ENCODE measurements at regions not wholly inside any gene's neighbourhood (a gene's known extent, or its start where the extent isn't known, plus 50 kb on each side); places are given as distances from the start of the nearest gene placed in this dataset.

- no peak for TF ChIP-seq CTCF (IDR thresholded peaks at IDR 0.05; ENCODE audit: low read depth, low read length)
- H3K4me3 ChIP-seq (replicated peaks in 1 of 2; ENCODE audit: low read depth in 2 of 2, low read length in 2 of 2) = no peak overlapping the region
- no peak for DNase-seq (ENCODE audit: low read depth in 2 of 2)
Observed at GRCh38 chr9:99682378-99682777, 139.3 kb upstream of the NR4A3 start.

- H3K4me3 ChIP-seq (replicated peaks in 1 of 2; ENCODE audit: low read depth in 2 of 2, low read length in 2 of 2) = no peak overlapping the region
- no peak for DNase-seq (ENCODE audit: low read depth in 2 of 2)
- TF ChIP-seq CTCF (IDR thresholded peaks at IDR 0.05; ENCODE audit: low read depth, low read length) = no peak
Observed at GRCh38 chr9:99682870-99683269, 138.8 kb upstream of the NR4A3 start.

- no peak overlapping the region for H3K4me3 ChIP-seq (replicated peaks in 1 of 2; ENCODE audit: low read depth in 2 of 2, low read length in 2 of 2)
- no peak for TF ChIP-seq CTCF (IDR thresholded peaks at IDR 0.05; ENCODE audit: low read depth, low read length)
- DNase-seq (ENCODE audit: low read depth in 2 of 2) = no peak
Observed at GRCh38 chr9:99690573-99690972, 131.1 kb upstream of the NR4A3 start.

- peak; percentile 3 for DNase-seq (ENCODE audit: low read depth in 2 of 2)
- TF ChIP-seq CTCF (IDR thresholded peaks at IDR 0.05; ENCODE audit: low read depth, low read length) = no peak
- H3K4me3 ChIP-seq (replicated peaks in 1 of 2; ENCODE audit: low read depth in 2 of 2, low read length in 2 of 2) = no peak overlapping the region
Observed at GRCh38 chr9:99693888-99694287, 127.8 kb upstream of the NR4A3 start.

GRCh38 chr9:99694393-99694792, 127.3 kb upstream of the NR4A3 start:
- H3K4me3 ChIP-seq (replicated peaks in 1 of 2; ENCODE audit: low read depth in 2 of 2, low read length in 2 of 2) = no peak overlapping the region
- no peak for TF ChIP-seq CTCF (IDR thresholded peaks at IDR 0.05; ENCODE audit: low read depth, low read length)
- DNase-seq (ENCODE audit: low read depth in 2 of 2) = no peak

- DNase-seq (ENCODE audit: low read depth in 2 of 2) = no peak
- no peak for TF ChIP-seq CTCF (IDR thresholded peaks at IDR 0.05; ENCODE audit: low read depth, low read length)
Observed at GRCh38 chr9:99699396-99699795, 122.3 kb upstream of the NR4A3 start.

GRCh38 chr9:99712214-99712613, 109.5 kb upstream of the NR4A3 start:
- H3K4me3 ChIP-seq (replicated peaks in 1 of 2; ENCODE audit: low read depth in 2 of 2, low read length in 2 of 2) = no peak overlapping the region
- TF ChIP-seq CTCF (IDR thresholded peaks at IDR 0.05; ENCODE audit: low read depth, low read length) = no peak
- DNase-seq (ENCODE audit: low read depth in 2 of 2) = no peak

More at GRCh38 chr9:99699396-99699795, 122.3 kb upstream of the NR4A3 start:
- H3K4me3 ChIP-seq (replicated peaks in 1 of 2; ENCODE audit: low read depth in 2 of 2, low read length in 2 of 2) = no peak overlapping the region
